ENCODE measurements at regions not wholly inside any gene's neighbourhood (a gene's known extent, or its start where the extent isn't known, plus 50 kb on each side); places are given as distances from the start of the nearest gene placed in this dataset.

GRCh38 chr5:9863486-9863885 is 233.3 kb upstream of the TAS2R1 start:
- Histone ChIP-seq H3K4me3 (no peak overlapping the region), H3K4me1 (ENCODE audit: insufficient read depth) (0 out of 2 replicates have a peak, but pooled peaks cover 8% of the 10 kb centered on the region), H3K79me2 (ENCODE audit: insufficient read depth) (no peaks in the 10 kb centered on the region), H4K20me1 (ENCODE audit: insufficient read depth) (no peaks in the 10 kb centered on the region), H3F3A (ENCODE audit: insufficient read depth) (peaks cover 6% of the 10 kb centered on the region; the same call in 1 of the 2 replicates), H3K27me3 (replicated peaks; ENCODE audit: insufficient read depth) (peaks cover 18% of the 10 kb centered on the region), H3K4me2 (ENCODE audit: unreplicated experiment) (no peak overlapping the region), H3K9me3 (ENCODE audit: low read depth) (no peaks in the 10 kb centered on the region), H3K36me3 (ENCODE audit: low read depth) (no peaks in the 10 kb centered on the region), H3K9me2 (ENCODE audit: insufficient read depth) (no peaks in the 10 kb centered on the region), H3K27ac (no peak overlapping the region), H2AFZ (no peak overlapping the region), H3K9ac (no peak overlapping the region)
- DNase-seq = no peak
- 91 to 93% methylated on average over 6 of the region's 6 CpGs for WGBS, 2 experiments (ENCODE audit: low coverage in 1 of 2, low lambda C conversion rate in 2 of 2, missing lambda C conversion rate in 2 of 2)
- TF ChIP-seq EZH2phosphoT487 (IDR thresholded peaks at IDR 0.05; ENCODE audit: insufficient read depth, low read depth) (no peak), EZH2 (IDR thresholded peaks at IDR 0.05; ENCODE audit: insufficient read depth, poor library complexity, severe bottlenecking) (no peak)
- in situ Hi-C loops (cut with MboI) = no loop called here

DNA sequence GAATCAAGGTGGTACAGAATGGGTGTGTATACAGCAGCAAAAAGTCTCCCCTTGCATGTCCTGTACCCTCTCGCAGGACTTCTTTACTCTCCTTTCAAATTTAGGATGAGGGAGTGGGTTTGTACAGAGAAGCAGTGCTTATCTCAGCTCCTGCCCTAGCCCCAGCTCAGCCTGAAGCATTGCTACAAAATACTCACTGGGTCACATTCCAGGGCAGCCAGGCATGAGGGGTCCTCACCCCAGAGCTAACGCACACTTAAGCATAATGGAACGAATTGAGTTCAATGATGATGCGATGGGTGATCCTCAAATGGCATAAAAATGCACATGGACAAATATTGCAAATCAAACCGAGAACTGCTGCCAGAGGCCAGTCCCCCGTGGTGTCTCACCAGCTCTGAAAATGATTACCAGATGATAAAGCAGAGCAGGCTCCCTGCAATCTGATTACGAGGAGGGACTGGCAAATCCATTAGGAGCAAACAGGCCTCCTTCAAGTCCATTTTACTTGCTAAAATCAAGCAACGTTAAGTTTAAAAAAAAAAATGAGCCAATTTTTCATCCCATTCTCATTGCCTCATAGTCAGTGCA is 231.6 kb upstream of the TAS2R1 start:
- Histone ChIP-seq H2AFZ (no peak overlapping the region), H3F3A (ENCODE audit: insufficient read depth) (peaks cover 6% of the 10 kb centered on the region; the same call in 1 of the 2 replicates), H3K27me3 (replicated peaks; ENCODE audit: insufficient read depth) (peaks cover 19% of the 10 kb centered on the region), H4K20me1 (ENCODE audit: insufficient read depth) (no peaks in the 10 kb centered on the region), H3K79me2 (ENCODE audit: insufficient read depth) (no peaks in the 10 kb centered on the region), H3K9me3 (ENCODE audit: low read depth) (no peaks in the 10 kb centered on the region), H3K27ac (no peak overlapping the region), H3K36me3 (ENCODE audit: low read depth) (no peaks in the 10 kb centered on the region), H3K4me1 (ENCODE audit: insufficient read depth) (0 out of 2 replicates have a peak, but pooled peaks cover 8% of the 10 kb centered on the region), H3K4me3 (no peak overlapping the region), H3K4me2 (ENCODE audit: unreplicated experiment) (peak overlapping the region; percentile 5), H3K9ac (no peak overlapping the region), H3K9me2 (ENCODE audit: insufficient read depth) (no peaks in the 10 kb centered on the region)
- no peak for TF ChIP-seq EZH2 (IDR thresholded peaks at IDR 0.05; ENCODE audit: insufficient read depth, poor library complexity, severe bottlenecking)
- no peak for TF ChIP-seq EZH2phosphoT487 (IDR thresholded peaks at IDR 0.05; ENCODE audit: insufficient read depth, low read depth)
- 12 to 13% methylated on average over 8 of the region's 8 CpGs for WGBS, 2 experiments (ENCODE audit: low coverage in 1 of 2, low lambda C conversion rate in 2 of 2, missing lambda C conversion rate in 2 of 2)
- peak; percentile 57 for DNase-seq
- in situ Hi-C loops (cut with MboI) = no loop called here

- in situ Hi-C loops (cut with MboI) = no loop called here
- no peak overlapping the region for H3K4me3 ChIP-seq
- no peaks in the 10 kb centered on the region for H3K36me3 ChIP-seq (ENCODE audit: low read depth)
- H3F3A ChIP-seq (ENCODE audit: insufficient read depth) = no peaks in the 10 kb centered on the region
- H3K9ac ChIP-seq = no peak overlapping the region
- DNase-seq = no peak
- TF ChIP-seq EZH2 (IDR thresholded peaks at IDR 0.05; ENCODE audit: insufficient read depth, poor library complexity, severe bottlenecking) (no peak), EZH2phosphoT487 (IDR thresholded peaks at IDR 0.05; ENCODE audit: insufficient read depth, low read depth) (no peak)
- peaks cover 19% of the 10 kb centered on the region for H3K27me3 ChIP-seq (replicated peaks; ENCODE audit: insufficient read depth)
- H3K9me2 ChIP-seq (ENCODE audit: insufficient read depth) = no peaks in the 10 kb centered on the region
- 0 out of 2 replicates have a peak, but pooled peaks cover 8% of the 10 kb centered on the region for H3K4me1 ChIP-seq (ENCODE audit: insufficient read depth)
- WGBS, 2 experiments (ENCODE audit: low coverage in 1 of 2, low lambda C conversion rate in 2 of 2, missing lambda C conversion rate in 2 of 2) = 68 to 81% methylated on average over 1 of the region's 1 CpG
- H4K20me1 ChIP-seq (ENCODE audit: insufficient read depth) = no peaks in the 10 kb centered on the region
- H3K27ac ChIP-seq = no peak overlapping the region
- H3K9me3 ChIP-seq (ENCODE audit: low read depth) = no peaks in the 10 kb centered on the region
- no peak overlapping the region for H3K4me2 ChIP-seq (ENCODE audit: unreplicated experiment)
- no peak overlapping the region for H2AFZ ChIP-seq
- H3K79me2 ChIP-seq (ENCODE audit: insufficient read depth) = no peaks in the 10 kb centered on the region
Measured at GRCh38 chr5:9859808-9860207, 229.7 kb upstream of the TAS2R1 start.

- no peaks in the 10 kb centered on the region for H3K79me2 ChIP-seq (ENCODE audit: insufficient read depth)
- no peaks in the 10 kb centered on the region for H3K9me3 ChIP-seq (ENCODE audit: low read depth)
- H3K4me3 ChIP-seq = no peak overlapping the region
- no peak for DNase-seq
- no peaks in the 10 kb centered on the region for H4K20me1 ChIP-seq (ENCODE audit: insufficient read depth)
- H3F3A ChIP-seq (ENCODE audit: insufficient read depth) = no peaks in the 10 kb centered on the region
- H3K4me1 ChIP-seq (ENCODE audit: insufficient read depth) = 0 out of 2 replicates have a peak, but pooled peaks cover 8% of the 10 kb centered on the region
- H3K36me3 ChIP-seq (ENCODE audit: low read depth) = no peaks in the 10 kb centered on the region
- no peak overlapping the region for H2AFZ ChIP-seq
- H3K9ac ChIP-seq = no peak overlapping the region
- no peak overlapping the region for H3K27ac ChIP-seq
- in situ Hi-C loops (cut with MboI) = no loop called here
- no peak overlapping the region for H3K4me2 ChIP-seq (ENCODE audit: unreplicated experiment)
- TF ChIP-seq EZH2phosphoT487 (IDR thresholded peaks at IDR 0.05; ENCODE audit: insufficient read depth, low read depth) (no peak), EZH2 (IDR thresholded peaks at IDR 0.05; ENCODE audit: insufficient read depth, poor library complexity, severe bottlenecking) (no peak)
- 74 to 91% methylated on average over 3 of the region's 3 CpGs for WGBS, 2 experiments (ENCODE audit: low coverage in 1 of 2, low lambda C conversion rate in 2 of 2, missing lambda C conversion rate in 2 of 2)
- H3K27me3 ChIP-seq (replicated peaks; ENCODE audit: insufficient read depth) = peaks cover 19% of the 10 kb centered on the region
- no peaks in the 10 kb centered on the region for H3K9me2 ChIP-seq (ENCODE audit: insufficient read depth)
Measured at GRCh38 chr5:9858043-9858442, 227.9 kb upstream of the TAS2R1 start.

All from GM23248 (cell line).